Hematopoietic multipotent progenitor cell treated with erythropoietin and hydrocortisone succinate and interleukin-3 and kit ligand, for 6 days (in vitro differentiated cells): ENCODE measurements at regions not wholly inside any gene's neighbourhood (a gene's known extent, or its start where the extent isn't known, plus 50 kb on each side); places are given as distances from the start of the nearest gene placed in this dataset.

Experiments used
- DNase-seq: peaks from one replicate; pipeline ENCODE4 v3.0.0-alpha.2; 2015

DNA sequence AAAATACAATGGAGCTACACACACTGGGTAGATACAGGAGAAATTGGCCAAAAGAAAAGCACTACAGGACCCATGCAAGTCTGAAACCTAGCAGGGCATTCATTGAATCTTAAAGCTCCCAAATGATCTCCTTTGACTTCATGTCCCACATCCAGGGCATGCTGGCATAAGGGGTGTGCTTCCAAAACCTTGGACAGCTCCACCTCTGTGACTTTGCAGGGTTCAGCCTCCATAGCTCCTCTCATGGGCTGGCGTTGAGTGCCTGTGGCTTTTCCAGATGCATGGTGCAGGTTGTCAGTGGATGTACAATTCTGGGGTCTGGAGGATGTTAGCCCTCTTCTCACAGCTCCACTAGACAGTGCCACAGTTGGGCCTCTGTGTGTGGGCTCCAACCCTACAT is 626.3 kb upstream of the POT1 start:
- DNase-seq = no peak

DNA sequence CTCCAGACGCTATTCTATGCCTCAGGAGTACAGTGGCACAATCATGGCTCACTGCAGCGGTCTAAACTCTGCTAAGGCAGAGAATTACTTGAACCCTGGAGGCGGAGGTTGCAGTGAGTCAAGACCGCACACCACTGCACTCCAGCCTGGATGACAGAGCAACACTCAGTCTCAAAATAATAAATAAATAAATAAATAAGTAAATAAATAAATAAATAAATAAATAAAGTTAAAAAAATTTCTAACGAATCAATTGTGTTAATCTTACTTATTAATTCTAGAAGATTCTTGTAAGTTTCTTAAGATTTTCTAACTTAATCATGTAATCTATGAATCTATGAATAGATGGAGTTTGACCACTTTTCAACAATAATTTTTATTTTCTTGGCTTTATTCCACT is 621.4 kb upstream of the POT1 start:
- DNase-seq = no peak

DNA sequence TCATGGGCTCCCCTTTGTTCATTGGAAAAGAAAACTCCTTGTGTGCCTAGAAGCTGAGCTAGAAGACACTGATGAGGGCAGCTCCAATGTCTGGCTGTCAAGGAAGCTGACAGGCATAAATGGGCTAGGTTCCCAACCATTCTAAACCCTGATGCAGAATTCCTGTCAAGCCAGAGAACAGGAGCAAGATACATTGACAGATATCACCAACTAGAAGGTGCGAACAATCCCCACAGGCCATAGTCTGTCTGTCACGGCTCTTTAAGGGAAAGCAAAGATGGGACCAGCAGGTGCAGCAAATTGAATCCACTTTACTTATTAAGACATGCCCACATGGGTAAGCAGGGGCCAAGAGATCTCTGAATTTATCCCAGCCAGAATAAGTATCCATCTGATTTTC is 617.9 kb upstream of the POT1 start:
- DNase-seq = no peak

DNA sequence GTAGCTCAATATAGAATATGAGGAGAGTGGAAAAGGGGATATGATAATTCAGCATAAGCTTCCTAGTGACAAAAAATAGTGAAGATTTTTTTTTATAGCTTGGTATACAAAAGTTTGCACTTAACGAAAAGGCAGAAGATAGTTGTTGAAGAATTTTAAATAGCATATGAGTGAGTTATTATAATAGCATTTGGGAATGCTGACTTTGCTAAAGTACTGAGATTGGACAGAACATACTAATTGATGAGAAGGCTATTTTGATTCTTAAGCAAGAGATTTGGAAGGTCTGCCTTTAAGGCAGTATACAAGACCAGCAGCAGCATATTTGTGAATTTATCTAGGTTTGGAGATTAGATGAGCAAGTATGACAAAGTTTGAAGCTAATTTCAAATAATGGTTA is 600.9 kb upstream of the POT1 start:
- no peak for DNase-seq

DNA sequence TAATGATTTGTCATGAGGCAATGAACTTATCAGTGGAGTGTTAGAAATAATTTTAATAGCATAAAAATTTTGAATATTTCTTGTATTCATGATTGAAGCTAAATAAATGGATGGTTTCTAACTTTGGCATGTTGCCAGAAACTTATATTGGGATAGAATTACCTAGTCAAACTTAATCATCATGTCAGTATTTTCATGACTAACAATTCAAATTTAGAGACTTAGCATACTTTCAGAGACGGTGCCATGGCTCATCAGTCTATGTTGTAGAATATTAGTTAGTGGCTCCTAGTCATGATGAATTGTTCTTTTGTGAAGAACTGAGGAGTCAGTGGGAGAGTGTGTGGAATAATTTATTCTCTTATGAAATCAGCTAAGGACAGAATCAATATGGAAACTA is 599.6 kb upstream of the POT1 start:
- DNase-seq = no peak

DNA sequence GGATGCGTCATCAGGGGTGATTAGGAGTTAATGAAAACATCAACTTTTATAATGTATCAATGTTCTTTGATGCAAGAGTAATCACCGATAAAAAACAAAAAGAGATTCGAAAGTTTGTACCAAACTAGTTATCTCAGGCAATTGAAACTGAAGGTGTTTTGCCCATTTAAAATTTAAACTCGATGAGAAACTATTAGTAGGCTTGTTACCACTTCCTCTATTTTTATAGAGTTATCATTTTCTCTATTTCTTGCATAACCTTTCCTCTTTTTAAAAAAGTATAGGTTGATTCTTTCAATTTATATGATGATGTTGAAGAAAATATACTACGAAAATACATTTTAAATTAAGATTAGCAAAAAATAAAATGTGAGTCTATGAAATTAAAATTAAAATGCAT is 597.3 kb upstream of the POT1 start:
- DNase-seq = no peak

DNA sequence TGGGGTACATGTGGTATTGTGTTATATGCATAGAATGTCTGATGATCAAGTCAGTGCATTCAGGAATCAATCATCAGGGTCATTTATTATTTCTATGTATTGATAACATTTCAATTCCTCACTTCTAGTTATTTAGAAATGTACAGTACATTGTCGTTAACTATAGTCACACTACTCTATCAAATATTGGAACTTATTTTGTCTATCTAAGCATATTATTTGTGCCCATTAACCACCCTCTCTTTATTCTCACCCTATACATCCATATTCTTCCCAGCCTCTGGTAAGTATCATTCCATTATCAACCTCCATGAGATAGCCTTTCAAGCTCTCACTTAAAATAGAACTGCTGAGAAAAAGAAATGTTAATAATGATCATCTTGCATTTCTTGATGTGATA is 596.5 kb upstream of the POT1 start:
- no peak for DNase-seq

DNA sequence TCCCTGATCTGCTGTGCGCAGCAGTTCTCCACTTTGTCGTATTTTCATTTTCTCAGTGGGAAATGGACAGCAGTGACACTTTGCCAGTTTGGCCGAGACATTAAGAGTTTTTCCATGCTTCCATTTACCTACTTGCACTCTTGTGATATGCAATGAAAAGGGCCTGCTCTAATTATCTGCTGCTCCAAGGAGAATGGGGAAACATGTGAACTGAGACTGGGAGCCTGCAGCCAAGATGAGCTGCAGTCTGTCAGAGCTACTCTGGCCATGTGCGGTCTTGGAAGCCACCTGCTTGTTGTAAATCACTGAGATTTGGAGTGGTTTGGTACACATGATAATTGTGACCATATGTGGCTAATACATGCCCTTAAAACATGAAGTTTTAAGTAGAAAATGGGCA is 586.6 kb upstream of the POT1 start:
- no peak for DNase-seq

DNA sequence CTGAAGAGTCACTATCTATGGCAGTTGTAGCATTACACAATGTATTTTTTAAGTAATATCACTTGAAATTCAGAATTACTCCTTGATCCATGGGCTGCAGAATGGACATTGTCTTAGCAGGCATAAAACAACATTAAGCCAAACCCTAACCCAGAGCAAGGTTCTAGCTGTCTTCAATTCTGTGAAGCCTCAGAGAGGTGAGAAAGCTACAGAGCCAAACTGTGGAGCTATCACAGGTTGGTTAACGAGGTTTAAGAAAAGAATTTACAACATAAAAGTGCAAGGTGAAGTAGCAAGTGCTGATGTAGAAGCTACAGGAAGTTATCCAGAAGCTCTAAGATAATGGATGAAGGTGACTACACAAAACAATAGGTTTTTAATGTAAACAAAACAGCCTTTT is 582.7 kb upstream of the POT1 start:
- no peak for DNase-seq

DNA sequence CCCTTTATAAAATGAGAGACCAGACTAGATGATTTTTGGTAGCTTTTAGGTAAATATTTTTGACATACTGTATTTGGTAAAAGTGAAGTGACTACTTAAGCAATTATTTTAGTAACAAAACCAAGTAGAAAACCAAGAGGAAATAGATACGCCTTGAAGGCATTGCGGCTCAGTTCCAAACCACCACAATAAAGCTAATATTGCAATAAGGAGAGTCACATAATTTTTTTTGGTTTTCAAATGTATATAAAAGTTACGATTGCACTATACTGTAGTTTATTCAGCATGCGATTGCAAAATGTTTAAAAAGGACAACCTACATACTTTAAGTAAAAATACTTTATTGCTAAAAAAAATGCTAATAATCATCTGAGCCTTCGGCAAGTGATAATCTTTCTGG is 581.7 kb upstream of the POT1 start:
- no peak for DNase-seq

DNA sequence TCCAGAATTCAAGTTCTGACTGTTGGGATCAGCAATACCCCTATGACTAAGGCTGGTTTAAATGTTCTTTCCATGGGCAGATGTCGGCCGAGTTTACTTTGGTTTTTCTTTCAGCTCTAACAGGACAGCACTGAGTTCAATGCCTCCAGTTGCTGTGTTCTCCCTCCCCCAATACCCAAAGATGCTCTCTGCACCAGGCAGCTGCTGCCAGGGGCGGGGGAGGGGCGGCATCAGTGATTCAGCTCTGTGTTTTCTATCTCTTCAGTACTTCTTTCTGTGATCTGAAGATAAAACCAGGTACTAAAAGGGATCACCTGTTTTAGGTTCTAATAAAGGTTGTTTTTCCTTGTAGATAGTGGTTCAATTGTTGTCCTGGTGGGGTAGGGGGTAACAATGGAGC is 576.7 kb upstream of the POT1 start:
- no peak for DNase-seq

DNA sequence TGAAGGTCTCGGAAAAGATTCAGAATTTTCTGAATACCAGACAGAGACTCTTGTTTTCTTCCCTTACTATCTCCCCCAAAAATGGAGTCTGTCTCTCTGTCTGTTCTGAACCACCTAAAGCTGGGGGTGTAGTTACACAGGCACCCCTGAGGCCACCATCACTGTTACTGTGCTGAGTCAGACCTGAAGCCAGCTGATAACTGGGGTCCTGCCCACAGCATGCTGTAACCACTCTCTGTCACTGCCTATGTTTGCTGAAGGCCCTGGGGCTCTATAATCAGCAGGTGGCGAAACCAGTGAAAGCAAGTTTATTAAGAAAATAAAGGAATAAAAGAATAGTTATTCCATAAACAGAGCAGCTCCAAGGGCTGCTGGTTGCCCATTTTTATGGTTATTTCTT is 575.2 kb upstream of the POT1 start:
- DNase-seq = peak; percentile 33

DNA sequence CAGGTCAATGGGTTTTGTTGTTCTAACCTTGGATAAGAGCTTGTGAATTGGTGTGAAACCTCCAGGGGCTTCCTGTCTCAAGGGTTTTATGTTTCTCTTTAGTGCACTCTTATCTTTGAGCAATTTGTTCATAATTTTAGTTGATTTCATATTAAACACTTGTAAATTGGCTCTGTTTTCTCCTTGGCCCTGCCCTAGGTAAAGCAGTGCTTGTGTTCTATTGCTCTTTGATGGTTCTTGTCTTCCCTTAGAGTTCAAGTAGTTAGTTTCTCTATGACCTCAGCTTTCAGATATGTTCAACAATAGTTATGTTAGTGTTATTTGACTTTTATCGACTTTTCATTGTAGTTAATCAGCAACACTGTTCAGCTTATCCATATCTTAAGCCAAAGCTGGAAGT is 566.4 kb upstream of the POT1 start:
- no peak for DNase-seq

DNA sequence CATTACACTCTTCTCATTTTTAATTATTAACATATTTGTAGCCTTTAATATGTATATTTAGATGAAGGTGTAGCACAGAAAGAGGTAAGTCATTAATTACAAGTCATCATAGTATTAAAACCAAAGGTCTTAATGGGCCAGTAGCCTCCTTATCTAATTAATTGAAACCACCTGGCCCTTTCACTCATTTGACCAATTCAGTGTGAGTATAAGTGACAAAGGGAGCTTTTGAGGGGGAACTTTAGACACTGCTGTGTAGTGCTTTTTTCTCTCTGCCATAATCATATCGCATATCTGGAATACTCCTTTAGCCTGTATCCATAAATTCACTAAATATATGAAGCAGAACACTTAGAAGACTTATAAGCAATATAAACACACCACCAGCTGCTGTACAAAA is 562.9 kb upstream of the POT1 start:
- DNase-seq = no peak

DNA sequence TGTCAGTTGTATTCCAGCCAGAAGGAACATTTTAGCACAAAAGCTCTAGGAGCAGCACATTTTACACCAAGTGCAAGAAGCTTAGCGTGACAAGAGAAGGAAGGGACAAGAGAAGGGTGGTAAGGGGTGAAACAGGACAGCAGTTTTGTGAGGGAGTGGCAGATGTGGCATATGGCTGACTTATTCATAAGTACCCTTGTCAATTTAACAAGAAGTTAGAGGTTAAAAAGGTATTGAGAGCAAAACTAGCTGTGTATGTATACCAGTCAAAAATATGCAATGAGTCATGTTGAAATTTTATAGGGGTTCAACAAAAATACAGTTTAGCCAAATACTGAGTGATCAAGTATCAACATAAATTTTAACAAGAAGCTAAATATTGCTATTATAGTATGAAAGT is 561.5 kb upstream of the POT1 start:
- no peak for DNase-seq

DNA sequence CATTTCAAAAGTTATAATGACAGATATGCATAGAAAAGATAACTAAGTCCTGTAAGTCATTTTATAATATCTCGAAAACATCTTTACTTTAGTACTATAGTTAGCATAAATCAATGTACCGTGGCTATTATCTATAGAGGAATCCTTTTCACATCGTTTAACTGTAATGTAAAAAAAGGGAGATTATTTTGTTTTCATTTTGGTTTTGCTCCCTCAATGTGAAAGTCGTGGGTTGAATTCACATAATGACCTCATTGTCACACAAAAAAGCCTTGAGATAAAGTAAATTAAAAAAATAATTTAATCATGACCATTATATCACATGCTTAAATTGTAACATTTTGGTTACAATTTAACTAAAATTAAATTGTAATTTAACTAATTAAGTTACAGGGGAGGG is 560.5 kb upstream of the POT1 start:
- no peak for DNase-seq

DNA sequence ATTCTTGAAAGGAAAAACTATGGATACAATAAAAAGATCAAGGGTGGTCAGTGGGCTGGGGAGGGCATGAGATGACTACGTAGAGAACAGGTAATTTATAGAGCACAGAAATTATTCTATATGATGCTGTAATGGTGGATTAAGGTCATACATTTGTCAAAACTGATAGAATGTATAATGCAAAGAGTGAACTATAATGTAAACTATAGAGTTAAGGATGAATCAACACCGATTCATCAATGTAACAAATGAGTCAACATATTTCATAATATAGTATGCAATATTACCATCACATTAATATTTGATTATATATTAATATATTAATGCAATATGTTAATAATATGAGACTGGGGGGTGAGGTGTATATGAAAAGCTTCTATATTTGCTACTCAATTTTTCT is 555.6 kb upstream of the POT1 start:
- no peak for DNase-seq

DNA sequence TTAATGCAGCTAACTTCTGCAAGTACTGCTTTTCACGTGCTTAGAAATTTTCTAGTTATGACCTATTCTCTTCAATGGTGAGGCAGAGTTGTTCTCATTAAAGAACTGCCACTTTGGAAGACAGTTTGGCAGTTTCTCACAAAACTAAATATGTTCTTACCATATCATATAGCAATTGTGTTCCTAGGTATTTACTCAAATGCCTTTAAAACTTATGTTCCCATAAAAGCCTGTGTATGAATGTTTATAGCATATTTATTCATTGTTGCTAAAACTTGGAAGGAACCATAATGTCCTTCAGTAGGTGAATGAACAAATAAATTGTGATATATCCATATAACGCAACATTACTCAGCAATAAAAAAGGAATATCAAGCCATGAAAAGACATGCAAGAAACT is 555.1 kb upstream of the POT1 start:
- no peak for DNase-seq

DNA sequence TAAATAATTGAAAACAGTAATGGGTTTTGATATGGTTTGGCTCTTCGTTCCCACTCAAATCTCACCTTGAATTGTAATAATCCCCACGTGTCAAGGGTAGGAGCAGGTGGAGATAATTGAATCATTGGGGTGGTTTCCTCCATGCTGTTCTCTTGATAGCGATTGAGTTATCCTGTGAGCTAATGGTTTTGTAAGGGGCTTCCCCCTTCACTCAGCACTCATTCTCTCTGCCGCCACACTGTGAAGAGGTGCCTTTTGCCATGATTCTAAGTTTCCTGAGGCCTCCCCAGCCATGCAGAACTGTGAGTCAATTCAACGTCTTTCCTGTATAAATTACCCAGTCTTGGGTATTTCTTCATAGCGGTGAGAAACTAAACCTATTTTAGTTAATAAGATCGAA is 551.7 kb upstream of the POT1 start:
- DNase-seq = no peak

DNA sequence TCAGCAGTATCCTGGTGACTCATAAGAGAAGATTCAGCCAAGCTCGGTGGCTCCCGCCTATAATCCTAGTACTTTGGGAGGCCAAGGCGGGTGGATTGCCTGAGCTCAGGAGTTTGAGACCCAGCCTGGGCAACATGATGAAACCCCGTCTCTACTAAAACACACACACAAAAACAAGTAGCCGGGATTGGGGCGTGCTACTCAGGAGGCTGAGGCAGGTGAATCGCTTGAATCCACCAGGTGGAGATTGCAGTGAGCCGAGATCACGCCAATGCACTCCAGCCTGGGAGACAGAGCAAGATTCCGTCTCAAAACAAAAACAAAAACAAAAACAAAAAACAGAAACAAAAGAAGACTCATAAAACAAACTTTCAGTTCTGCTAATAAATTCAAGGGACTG is 551.1 kb upstream of the POT1 start:
- DNase-seq = no peak

DNA sequence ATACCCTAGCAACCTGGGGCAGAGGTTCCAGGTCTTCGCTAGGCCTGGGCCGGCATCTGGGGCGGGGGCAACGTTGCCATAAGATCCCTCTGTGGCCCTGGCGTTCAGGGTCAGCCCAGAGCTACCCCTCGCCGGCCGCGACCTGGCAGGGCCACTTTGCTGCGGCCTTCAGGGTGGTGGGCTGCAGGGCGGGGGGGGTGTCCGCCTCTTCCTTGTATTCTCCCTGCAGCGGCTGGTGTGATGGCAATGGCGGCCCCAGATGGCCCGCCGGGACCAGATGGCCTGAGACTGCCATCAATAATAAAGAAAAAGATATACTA is 539.2 kb upstream of the POT1 start:
- no peak for DNase-seq

DNA sequence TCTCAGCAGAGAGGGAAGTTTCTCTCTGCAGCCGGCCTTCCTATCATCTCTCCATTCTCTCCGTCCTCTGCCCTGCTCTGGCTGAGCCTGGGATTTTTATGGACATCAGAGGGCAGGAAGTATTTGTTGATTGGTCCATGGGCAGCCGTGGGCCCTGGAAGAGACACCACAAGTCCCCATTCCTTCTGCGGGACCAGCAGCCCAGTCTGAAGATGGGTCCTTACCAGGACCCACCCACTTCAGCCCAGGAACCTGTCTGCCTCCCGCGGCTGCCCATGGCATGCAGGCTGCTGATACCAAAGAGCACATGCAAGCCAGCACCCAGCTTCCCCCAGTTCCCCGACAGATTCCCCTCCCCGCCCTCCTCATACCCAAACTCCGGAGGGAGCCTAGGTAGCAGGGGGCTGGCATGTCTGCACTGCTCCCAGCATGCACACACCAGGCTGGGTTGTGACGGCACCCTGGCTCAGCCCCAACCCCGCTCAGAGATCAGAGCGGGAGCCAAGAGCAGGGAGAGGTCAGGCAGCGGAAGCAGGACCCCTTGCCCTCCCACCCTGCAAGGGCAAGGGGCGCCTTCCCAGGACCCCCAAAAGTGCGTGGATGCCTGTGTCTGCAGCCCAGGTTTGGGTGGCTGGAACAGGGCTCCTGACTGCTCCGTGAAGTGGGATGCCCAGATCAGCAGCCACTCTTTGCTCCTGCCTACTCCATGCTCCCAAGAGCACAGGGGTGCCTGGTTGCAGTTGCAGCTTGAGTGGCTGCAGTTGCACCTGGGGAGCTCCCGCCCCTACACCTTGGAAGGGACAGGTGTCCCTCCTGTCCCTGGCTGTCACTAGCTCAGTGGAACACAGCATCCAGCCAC is 538.6 kb upstream of the POT1 start:
- DNase-seq = no peak

DNA sequence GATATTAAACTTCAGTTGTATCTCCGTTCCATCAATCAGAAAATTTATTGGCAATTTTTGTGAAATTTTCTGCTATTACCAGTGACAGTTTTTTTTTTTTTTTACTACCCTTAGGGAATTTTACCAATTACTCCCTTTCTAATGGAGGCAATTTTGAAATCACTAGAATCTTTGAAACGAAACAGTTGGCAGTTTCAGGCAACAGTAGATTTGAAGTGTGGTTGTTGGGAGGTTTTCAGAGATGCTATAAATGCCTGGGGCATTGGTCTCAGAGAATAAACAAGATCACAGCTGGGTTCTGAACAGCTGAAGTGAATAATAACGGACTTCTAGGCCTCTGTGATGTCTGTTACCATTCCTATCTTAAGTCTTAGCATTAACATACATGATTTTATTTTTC is 535.9 kb upstream of the POT1 start:
- no peak for DNase-seq

DNA sequence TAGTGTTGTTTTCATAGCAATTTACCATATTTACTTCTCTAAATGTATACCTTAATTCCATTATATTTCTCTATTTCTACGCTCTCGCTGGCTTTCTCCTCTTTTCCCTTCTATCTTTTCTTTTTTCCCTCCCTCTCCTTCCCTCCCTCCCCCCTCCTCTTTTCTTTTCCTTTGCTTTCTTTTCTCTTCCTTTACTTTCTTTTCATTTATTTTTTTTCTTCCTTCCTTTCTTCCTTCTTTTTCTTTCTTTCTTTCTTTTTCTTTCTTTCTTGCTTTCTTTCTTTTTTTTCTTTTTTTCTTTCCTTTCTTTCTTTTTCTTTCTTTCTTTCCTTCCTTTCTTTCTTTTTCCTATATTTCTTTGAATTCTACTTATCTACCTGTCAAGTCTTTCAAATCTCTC is 533.0 kb upstream of the POT1 start:
- no peak for DNase-seq

DNA sequence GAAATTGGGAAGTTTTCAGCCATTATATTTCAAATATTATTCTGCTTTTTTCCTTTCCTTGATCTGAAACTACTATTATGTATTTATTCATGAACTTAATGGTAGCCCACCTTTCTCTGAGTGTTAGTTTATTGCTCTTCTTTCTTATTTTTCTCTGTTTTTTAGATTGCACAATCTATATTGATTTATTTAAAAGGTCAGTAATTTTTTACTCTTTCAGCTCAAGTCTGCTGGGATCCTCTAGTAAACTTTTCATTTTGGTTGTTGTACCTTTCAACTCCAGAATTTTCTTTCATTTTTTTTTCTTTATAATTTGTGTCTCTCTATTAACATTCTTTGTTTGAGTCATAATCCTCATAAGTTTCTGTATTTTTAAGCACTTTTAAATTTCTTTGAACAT is 529.4 kb upstream of the POT1 start:
- DNase-seq = no peak

DNA sequence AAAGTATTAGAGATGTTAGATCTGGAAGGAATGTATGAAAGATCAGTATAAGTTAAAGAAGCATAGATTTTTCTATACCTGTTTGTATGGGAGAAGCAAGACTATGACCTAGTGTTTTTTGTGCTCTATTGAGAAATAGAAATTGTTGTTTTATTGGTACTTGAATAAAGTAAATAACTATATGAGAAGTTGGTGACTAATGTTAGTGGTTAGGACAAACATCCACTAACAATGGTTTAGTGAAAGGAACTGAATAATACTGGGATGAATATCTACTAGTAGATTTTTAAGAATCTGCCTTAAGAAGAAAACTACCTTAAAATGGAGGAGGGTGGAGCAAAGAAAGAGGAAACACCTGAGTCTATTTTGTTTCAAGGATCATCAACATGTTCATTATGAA is 521.1 kb upstream of the POT1 start:
- DNase-seq = no peak
